GM23248 (cell line): ENCODE measurements at regions not wholly inside any gene's neighbourhood (a gene's known extent, or its start where the extent isn't known, plus 50 kb on each side); places are given as distances from the start of the nearest gene placed in this dataset.

Experiments
- EZH2 ChIP-seq: fragments of 200-600 bp; sonication (generic); IDR thresholded peaks from 2 replicates; pipeline ENCODE4 v1.6.1; 2018; ENCODE audit warnings: antibody characterized with exemption, mild to moderate bottlenecking; ENCODE audit not compliant: insufficient read depth, poor library complexity, severe bottlenecking
- EZH2phosphoT487 ChIP-seq: fragments of 200-600 bp; sonication (generic); IDR thresholded peaks from 2 replicates; pipeline ENCODE4 v1.6.1; 2018; ENCODE audit warnings: antibody characterized with exemption, moderate library complexity, mild to moderate bottlenecking, low read depth; ENCODE audit not compliant: insufficient read depth

- TF ChIP-seq EZH2 (no peak), EZH2phosphoT487 (no peak)
Measured at GRCh38 chr2:235240574-235240973, 253.3 kb upstream of the AGAP1 start.
